IPS DF 4.7 (cell line): ENCODE measurements at regions not wholly inside any gene's neighbourhood (a gene's known extent, or its start where the extent isn't known, plus 50 kb on each side); places are given as distances from the start of the nearest gene placed in this dataset.

Source experiments
- DNase-seq: peaks from one replicate; pipeline ENCODE4 v3.0.0-alpha.2; 2013; ENCODE audit warnings: low spot score; ENCODE audit errors: extremely low read depth

GRCh38 chr10:62885684-62886461 is 69.7 kb upstream of the EGR2 start:
- no peak for DNase-seq

- no peak for DNase-seq
Measured at GRCh38 chr10:62880162-62880561, 64.0 kb upstream of the EGR2 start.

- no peak for DNase-seq
Measured at GRCh38 chr10:62873866-62874265, 57.7 kb upstream of the EGR2 start.

- DNase-seq, result no peak
Measured at GRCh38 chr10:62870866-62871265, 54.7 kb upstream of the EGR2 start.

- DNase-seq, result no peak
Measured at GRCh38 chr10:62869958-62870357, 53.8 kb upstream of the EGR2 start.

- no peak for DNase-seq
Measured at GRCh38 chr10:62866941-62867340, 50.8 kb upstream of the EGR2 start.

- no peak for DNase-seq
Measured at GRCh38 chr10:62866451-62866850, 50.3 kb upstream of the EGR2 start.
